ENCODE measurements at regions not wholly inside any gene's neighbourhood (a gene's known extent, or its start where the extent isn't known, plus 50 kb on each side); places are given as distances from the start of the nearest gene placed in this dataset.

- intact Hi-C loops (cut with DNase I; ENCODE audit: low total_unique reads): no loop called here
- H3K4me1 ChIP-seq: no peaks in the 10 kb centered on the region
- TF ChIP-seq POLR2AphosphoS5 (IDR thresholded peaks at IDR 0.05): no peak
- no peak for TF ChIP-seq POLR2A (IDR thresholded peaks at IDR 0.05)
- TF ChIP-seq CTCF (IDR thresholded peaks at IDR 0.05): no peak
These were observed 192.3 kb downstream of the PMAIP1 start for GRCh38 chr18:60092073-60092472.

GRCh38 chr18:60090170-60090569 is 190.4 kb downstream of the PMAIP1 start:
- no peak overlapping the region for H3K27ac ChIP-seq
- H3K4me3 ChIP-seq: no peak overlapping the region
- H3K9me3 ChIP-seq: peaks cover 0 to 8% of the 10 kb centered on the region in 2 donors
- H3K27me3 ChIP-seq: no peaks in the 10 kb centered on the region
- no peaks in the 10 kb centered on the region for H3K36me3 ChIP-seq
- DNase-seq (ENCODE audit: low spot score in 2 of 2): no peak
- no peaks in the 10 kb centered on the region for H3K4me1 ChIP-seq
- no peak for TF ChIP-seq CTCF (IDR thresholded peaks at IDR 0.05)
- TF ChIP-seq POLR2AphosphoS5 (IDR thresholded peaks at IDR 0.05): no peak
- TF ChIP-seq POLR2A (IDR thresholded peaks at IDR 0.05): no peak
- intact Hi-C loops (cut with DNase I; ENCODE audit: low total_unique reads): no loop called here

More at GRCh38 chr18:60092073-60092472, 192.3 kb downstream of the PMAIP1 start:
- Histone ChIP-seq H3K36me3 (no peaks in the 10 kb centered on the region), H3K27ac (no peak overlapping the region), H3K27me3 (no peaks in the 10 kb centered on the region), H3K9me3 (peaks cover 0 to 8% of the 10 kb centered on the region in 2 donors), H3K4me3 (no peak overlapping the region)
- DNase-seq (ENCODE audit: low spot score in 2 of 2): no peak

- TF ChIP-seq POLR2A (IDR thresholded peaks at IDR 0.05): no peak
- no peak for TF ChIP-seq CTCF (IDR thresholded peaks at IDR 0.05)
- TF ChIP-seq POLR2AphosphoS5 (IDR thresholded peaks at IDR 0.05): no peak
- intact Hi-C loops (cut with DNase I; ENCODE audit: low total_unique reads): no loop called here
- no peaks in the 10 kb centered on the region for H3K4me1 ChIP-seq
These were observed 183.0 kb downstream of the PMAIP1 start for GRCh38 chr18:60082790-60083189.

GRCh38 chr18:60082282-60082681 is 182.5 kb downstream of the PMAIP1 start:
- intact Hi-C loops (cut with DNase I; ENCODE audit: low total_unique reads): no loop called here
- Histone ChIP-seq H3K27ac (no peak overlapping the region), H3K27me3 (no peaks in the 10 kb centered on the region), H3K4me3 (no peak overlapping the region), H3K36me3 (no peaks in the 10 kb centered on the region), H3K4me1 (no peaks in the 10 kb centered on the region), H3K9me3 (no peaks in the 10 kb centered on the region)
- no peak for DNase-seq (ENCODE audit: low spot score in 2 of 2)
- TF ChIP-seq POLR2A (IDR thresholded peaks at IDR 0.05): no peak
- TF ChIP-seq CTCF (IDR thresholded peaks at IDR 0.05): no peak
- TF ChIP-seq POLR2AphosphoS5 (IDR thresholded peaks at IDR 0.05): no peak

More at GRCh38 chr18:60082790-60083189, 183.0 kb downstream of the PMAIP1 start:
- no peak overlapping the region for H3K4me3 ChIP-seq
- no peaks in the 10 kb centered on the region for H3K27me3 ChIP-seq
- DNase-seq (ENCODE audit: low spot score in 2 of 2): no peak
- H3K36me3 ChIP-seq: no peaks in the 10 kb centered on the region
- H3K27ac ChIP-seq: no peak overlapping the region
- H3K9me3 ChIP-seq: no peaks in the 10 kb centered on the region

GRCh38 chr18:60075477-60075876 is 175.7 kb downstream of the PMAIP1 start:
- Histone ChIP-seq H3K4me1 (no peaks in the 10 kb centered on the region), H3K27me3 (no peaks in the 10 kb centered on the region), H3K9me3 (peaks cover 5 to 8% of the 10 kb centered on the region in 2 donors), H3K36me3 (no peaks in the 10 kb centered on the region), H3K4me3 (no peak overlapping the region), H3K27ac (no peak overlapping the region)
- TF ChIP-seq POLR2AphosphoS5 (IDR thresholded peaks at IDR 0.05): no peak
- no peak for TF ChIP-seq CTCF (IDR thresholded peaks at IDR 0.05)
- TF ChIP-seq POLR2A (IDR thresholded peaks at IDR 0.05): no peak
- DNase-seq (ENCODE audit: low spot score in 2 of 2): no peak
- intact Hi-C loops (cut with DNase I; ENCODE audit: low total_unique reads): no loop called here

Measured in breast epithelium (tissue), 4 donors.